Sigmoid colon (tissue), 3 donors: ENCODE measurements at regions not wholly inside any gene's neighbourhood (a gene's known extent, or its start where the extent isn't known, plus 50 kb on each side); places are given as distances from the start of the nearest gene placed in this dataset.

Experiments used
- CTCF ChIP-seq, 4 experiments: fragments of 450-650 bp in 3 of 4; fragments of 200-600 bp in 1 of 4; IDR thresholded peaks; one replicate each; pipeline ENCODE4 v1.5.1; 2016 to 2019; ENCODE audit warnings: antibody characterized with exemption in 4 of 4, mild to moderate bottlenecking in 3 of 4, moderate library complexity in 2 of 4
- POLR2A ChIP-seq, 2 donors: fragments of 450-650 bp; IDR thresholded peaks; one replicate each; pipeline ENCODE4 v1.6.1; 2016; ENCODE audit warnings: antibody characterized with exemption in 2 of 2, mild to moderate bottlenecking in 2 of 2, moderate library complexity in 2 of 2

DNA sequence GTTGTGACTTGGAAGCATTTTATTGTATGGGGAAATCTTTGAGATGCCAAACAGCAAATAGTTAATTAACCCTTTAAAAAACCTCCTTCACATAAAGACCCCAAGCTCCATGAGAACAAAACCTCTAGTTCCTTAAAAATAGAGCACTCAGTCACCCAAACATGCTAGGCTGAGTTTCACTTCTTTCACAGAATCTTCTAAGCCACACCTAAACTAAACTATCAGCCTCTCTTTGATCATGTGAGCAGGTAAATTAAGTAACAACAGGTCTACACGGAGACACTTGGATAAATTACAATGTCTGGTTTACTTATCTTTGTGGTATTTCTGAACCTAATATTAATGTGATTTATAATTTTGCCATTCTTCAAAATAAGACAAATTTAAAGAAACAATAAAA, 205.2 kb upstream of the MARCKS start:
- TF ChIP-seq CTCF (IDR thresholded peaks at IDR 0.05) (no peak), POLR2A (IDR thresholded peaks at IDR 0.05) (no peak)
